Hematopoietic multipotent progenitor cell treated with erythropoietin and hydrocortisone succinate and interleukin-3 and kit ligand, for 8 days (in vitro differentiated cells): ENCODE measurements at regions not wholly inside any gene's neighbourhood (a gene's known extent, or its start where the extent isn't known, plus 50 kb on each side); places are given as distances from the start of the nearest gene placed in this dataset.
"Not testable (repeated sequence)": the region's sequence is repeated elsewhere in the genome, so short reads cannot be mapped to it uniquely, and the experiment has no call there.

ENCODE experiments used
- DNase-seq: peaks from one replicate; pipeline ENCODE4 v3.0.0-alpha.2; 2015

GRCh38 chr12:39699079-39699478 is 79.5 kb upstream of the ABCD2 start:
- DNase-seq: not testable (repeated sequence)

- no peak for DNase-seq
Measured at GRCh38 chr12:39697108-39697507, 77.5 kb upstream of the ABCD2 start.

GRCh38 chr12:39692258-39692853 is 72.8 kb upstream of the ABCD2 start:
- peak; percentile 2 for DNase-seq

- DNase-seq: no peak
Measured at GRCh38 chr12:39685854-39686657, 66.5 kb upstream of the ABCD2 start.

DNA sequence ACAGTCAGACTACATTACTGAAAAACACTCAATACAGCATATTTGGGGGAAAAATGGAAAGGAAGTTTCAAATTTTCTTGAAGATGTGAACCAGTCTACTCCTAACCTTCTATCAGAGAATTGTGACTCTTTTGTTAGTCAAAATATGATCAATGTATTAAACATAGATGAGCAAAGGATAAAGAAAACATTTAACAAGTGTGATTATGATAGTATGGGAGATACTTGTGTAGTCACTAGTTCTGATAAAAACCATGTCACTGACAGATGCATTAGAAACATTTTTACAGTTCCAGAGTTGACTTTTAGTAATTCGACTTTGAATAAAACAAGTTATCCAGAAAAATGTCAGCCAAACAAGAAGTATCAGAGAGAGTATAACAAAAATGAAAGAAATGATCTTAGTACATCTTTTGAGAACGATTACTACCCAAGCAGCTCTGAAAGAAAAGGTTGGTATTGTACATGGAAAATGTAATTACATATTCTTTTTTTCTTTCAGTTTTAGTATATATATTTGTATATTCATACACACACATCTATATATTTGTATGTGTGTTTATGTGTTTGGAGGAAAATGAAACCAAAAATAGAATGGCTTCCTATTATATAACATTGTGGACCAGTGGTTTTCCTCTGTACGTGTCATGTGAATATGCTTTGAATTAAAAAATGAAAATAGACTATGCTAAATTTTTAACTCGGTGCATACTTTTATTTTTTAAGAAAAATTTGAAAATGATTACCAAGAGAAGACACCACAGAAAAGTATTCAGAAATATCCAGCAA is 63.3 kb upstream of the ABCD2 start:
- no peak for DNase-seq

DNA sequence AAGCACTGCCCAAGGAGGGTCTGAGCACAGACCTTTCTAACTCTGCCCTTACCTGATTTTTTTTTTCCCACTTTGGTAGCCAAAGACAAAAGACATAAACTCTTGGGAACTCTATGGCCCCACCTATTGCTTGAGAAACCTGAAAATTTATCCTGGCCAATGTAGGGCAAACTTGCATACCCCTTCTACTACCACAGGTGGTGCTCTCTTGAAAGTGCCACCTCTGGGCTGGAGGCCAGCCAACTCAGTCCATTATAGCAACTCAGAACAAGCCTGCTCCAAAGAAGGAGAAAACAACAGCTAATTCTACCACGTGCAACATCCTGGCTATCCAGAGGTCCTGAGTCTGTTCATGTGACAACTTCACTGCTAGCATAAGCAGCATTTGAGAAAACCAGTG is 55.7 kb upstream of the ABCD2 start:
- no peak for DNase-seq

- no peak for DNase-seq
Measured at GRCh38 chr12:39672976-39673375, 53.4 kb upstream of the ABCD2 start.

DNA sequence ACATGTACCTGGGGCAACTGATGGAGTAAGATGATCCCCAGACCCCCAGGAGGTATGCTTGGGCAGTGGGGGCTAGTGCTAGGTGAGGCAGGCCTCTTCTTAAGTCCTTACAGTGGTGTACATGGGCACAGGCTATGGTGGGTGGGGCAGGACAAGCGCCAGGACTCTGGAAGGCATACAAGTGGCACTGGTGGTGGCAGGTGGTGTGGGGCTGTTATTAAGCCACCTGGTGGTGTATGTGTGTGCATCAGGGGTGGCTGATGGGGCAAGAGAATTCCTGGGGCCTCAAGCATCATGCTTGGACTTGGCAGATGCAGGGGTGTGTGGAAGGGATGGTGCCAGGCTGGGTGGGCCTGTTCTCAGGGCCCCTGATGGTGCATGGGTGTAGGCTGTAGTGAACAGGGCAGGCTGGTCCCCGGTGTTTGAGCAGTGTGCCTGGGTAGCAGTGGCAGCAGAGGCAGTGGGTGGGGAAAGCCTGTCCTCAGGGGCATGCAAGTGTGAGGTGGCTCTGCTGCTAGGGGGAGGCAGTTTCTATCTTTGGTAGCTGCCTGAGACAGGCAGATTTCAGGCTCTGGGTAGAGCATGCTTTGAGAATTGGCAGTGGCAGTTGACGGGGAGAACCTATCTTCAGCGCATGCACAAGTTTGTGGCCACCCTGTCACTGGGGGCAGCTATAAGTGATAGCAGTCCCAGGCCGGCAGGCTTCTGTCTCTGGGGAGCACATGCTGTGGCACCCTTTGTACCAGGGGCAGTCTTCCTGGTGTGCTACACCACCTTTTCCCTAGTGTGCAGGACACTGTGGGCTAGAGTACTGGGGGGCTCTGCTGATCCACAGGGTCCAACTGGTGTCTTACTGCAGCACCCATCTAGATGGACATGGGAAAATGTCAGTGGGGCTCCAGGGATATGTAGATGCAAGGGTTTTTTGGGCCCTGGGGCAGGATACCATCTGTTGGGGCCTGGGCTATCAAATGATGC is 52.6 kb upstream of the ABCD2 start:
- DNase-seq: no peak

GRCh38 chr12:39669539-39669938 is 49.9 kb upstream of the ABCD2 start:
- not testable (repeated sequence) for DNase-seq
